ENCODE measurements at regions not wholly inside any gene's neighbourhood (a gene's known extent, or its start where the extent isn't known, plus 50 kb on each side); places are given as distances from the start of the nearest gene placed in this dataset.

GRCh38 chr15:61511089-61511488 is 282.0 kb upstream of the RORA start:
- TF ChIP-seq CTCF (IDR thresholded peaks at IDR 0.05; ENCODE audit: poor library complexity, severe bottlenecking) (no peak), SMC3 (conservative IDR thresholded peaks at IDR 0.05; ENCODE audit: poor library complexity) (no peak), POLR2AphosphoS5 (IDR thresholded peaks at IDR 0.05) (no peak), RAD21 (conservative IDR thresholded peaks at IDR 0.05) (no peak), TAF1 (IDR thresholded peaks at IDR 0.05; ENCODE audit: low read depth) (no peak)
- TF ChIP-seq, protein P1, sequence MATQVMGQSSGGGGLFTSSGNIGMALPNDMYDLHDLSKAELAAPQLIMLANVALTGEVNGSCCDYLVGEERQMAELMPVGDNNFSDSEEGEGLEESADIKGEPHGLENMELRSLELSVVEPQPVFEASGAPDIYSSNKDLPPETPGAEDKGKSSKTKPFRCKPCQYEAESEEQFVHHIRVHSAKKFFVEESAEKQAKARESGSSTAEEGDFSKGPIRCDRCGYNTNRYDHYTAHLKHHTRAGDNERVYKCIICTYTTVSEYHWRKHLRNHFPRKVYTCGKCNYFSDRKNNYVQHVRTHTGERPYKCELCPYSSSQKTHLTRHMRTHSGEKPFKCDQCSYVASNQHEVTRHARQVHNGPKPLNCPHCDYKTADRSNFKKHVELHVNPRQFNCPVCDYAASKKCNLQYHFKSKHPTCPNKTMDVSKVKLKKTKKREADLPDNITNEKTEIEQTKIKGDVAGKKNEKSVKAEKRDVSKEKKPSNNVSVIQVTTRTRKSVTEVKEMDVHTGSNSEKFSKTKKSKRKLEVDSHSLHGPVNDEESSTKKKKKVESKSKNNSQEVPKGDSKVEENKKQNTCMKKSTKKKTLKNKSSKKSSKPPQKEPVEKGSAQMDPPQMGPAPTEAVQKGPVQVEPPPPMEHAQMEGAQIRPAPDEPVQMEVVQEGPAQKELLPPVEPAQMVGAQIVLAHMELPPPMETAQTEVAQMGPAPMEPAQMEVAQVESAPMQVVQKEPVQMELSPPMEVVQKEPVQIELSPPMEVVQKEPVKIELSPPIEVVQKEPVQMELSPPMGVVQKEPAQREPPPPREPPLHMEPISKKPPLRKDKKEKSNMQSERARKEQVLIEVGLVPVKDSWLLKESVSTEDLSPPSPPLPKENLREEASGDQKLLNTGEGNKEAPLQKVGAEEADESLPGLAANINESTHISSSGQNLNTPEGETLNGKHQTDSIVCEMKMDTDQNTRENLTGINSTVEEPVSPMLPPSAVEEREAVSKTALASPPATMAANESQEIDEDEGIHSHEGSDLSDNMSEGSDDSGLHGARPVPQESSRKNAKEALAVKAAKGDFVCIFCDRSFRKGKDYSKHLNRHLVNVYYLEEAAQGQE (IDR thresholded peaks at IDR 0.05; ENCODE audit: borderline replicate concordance), result no peak

All from neural cell (in vitro differentiated cells).